ENCODE measurements at regions not wholly inside any gene's neighbourhood (a gene's known extent, or its start where the extent isn't known, plus 50 kb on each side); places are given as distances from the start of the nearest gene placed in this dataset.

- H3K4me3 ChIP-seq: no peak overlapping the region
- no peaks in the 10 kb centered on the region for H3K9me3 ChIP-seq
- DNase-seq (no peak), ATAC-seq (no peak)
- no peaks in the 10 kb centered on the region for H3K27me3 ChIP-seq
- intact Hi-C loops (cut with DNase I): no loop called here
- no peaks in the 10 kb centered on the region for H3K4me1 ChIP-seq
- no peak overlapping the region for H3K27ac ChIP-seq
- no peaks in the 10 kb centered on the region for H3K36me3 ChIP-seq
- TF ChIP-seq CTCF (IDR thresholded peaks at IDR 0.05): no peak
Measured at GRCh38 chr5:163821142-163821541, 315.7 kb downstream of the MAT2B start.

GRCh38 chr5:163822548-163822947 is 317.1 kb downstream of the MAT2B start:
- no peaks in the 10 kb centered on the region for H3K27me3 ChIP-seq
- intact Hi-C loops (cut with DNase I): no loop called here
- ATAC-seq (no peak), DNase-seq (no peak)
- no peaks in the 10 kb centered on the region for H3K4me1 ChIP-seq
- no peaks in the 10 kb centered on the region for H3K9me3 ChIP-seq
- no peak overlapping the region for H3K4me3 ChIP-seq
- H3K36me3 ChIP-seq: no peaks in the 10 kb centered on the region
- no peak overlapping the region for H3K27ac ChIP-seq
- TF ChIP-seq CTCF (IDR thresholded peaks at IDR 0.05): no peak

- Histone ChIP-seq H3K36me3 (no peaks in the 10 kb centered on the region), H3K4me1 (no peaks in the 10 kb centered on the region), H3K27ac (no peak overlapping the region), H3K4me3 (no peak overlapping the region), H3K27me3 (no peaks in the 10 kb centered on the region), H3K9me3 (no peaks in the 10 kb centered on the region)
- DNase-seq: no peak
- intact Hi-C loops (cut with DNase I): no loop called here
- no peak for ATAC-seq
- no peak for TF ChIP-seq CTCF (IDR thresholded peaks at IDR 0.05)
Measured at GRCh38 chr5:163825661-163826060, 320.2 kb downstream of the MAT2B start.

GRCh38 chr5:163826201-163826600 is 320.8 kb downstream of the MAT2B start:
- no peak for DNase-seq
- no peaks in the 10 kb centered on the region for H3K9me3 ChIP-seq
- no peaks in the 10 kb centered on the region for H3K27me3 ChIP-seq
- H3K4me1 ChIP-seq: no peaks in the 10 kb centered on the region
- TF ChIP-seq CTCF (IDR thresholded peaks at IDR 0.05): no peak
- no peak overlapping the region for H3K27ac ChIP-seq
- intact Hi-C loops (cut with DNase I): no loop called here
- no peak for ATAC-seq
- H3K4me3 ChIP-seq: no peak overlapping the region
- H3K36me3 ChIP-seq: no peaks in the 10 kb centered on the region

GRCh38 chr5:163832155-163832554 is 326.7 kb downstream of the MAT2B start:
- no peak for DNase-seq
- no peak for TF ChIP-seq CTCF (IDR thresholded peaks at IDR 0.05)
- ATAC-seq: no peak
- no peaks in the 10 kb centered on the region for H3K36me3 ChIP-seq
- no peaks in the 10 kb centered on the region for H3K4me1 ChIP-seq
- H3K27ac ChIP-seq: no peak overlapping the region
- no peak overlapping the region for H3K4me3 ChIP-seq
- no peaks in the 10 kb centered on the region for H3K9me3 ChIP-seq
- no peaks in the 10 kb centered on the region for H3K27me3 ChIP-seq
- intact Hi-C loops (cut with DNase I): no loop called here

GRCh38 chr5:163838738-163839137 is 333.3 kb downstream of the MAT2B start:
- no peaks in the 10 kb centered on the region for H3K27me3 ChIP-seq
- ATAC-seq (no peak), DNase-seq (no peak)
- H3K4me3 ChIP-seq: no peak overlapping the region
- H3K4me1 ChIP-seq: no peaks in the 10 kb centered on the region
- H3K9me3 ChIP-seq: no peaks in the 10 kb centered on the region
- intact Hi-C loops (cut with DNase I): no loop called here
- H3K27ac ChIP-seq: no peak overlapping the region
- no peak for TF ChIP-seq CTCF (IDR thresholded peaks at IDR 0.05)
- no peaks in the 10 kb centered on the region for H3K36me3 ChIP-seq

Data from upper lobe of right lung (tissue), 1 donor.